OCI-LY7 (cell line): ENCODE measurements at regions not wholly inside any gene's neighbourhood (a gene's known extent, or its start where the extent isn't known, plus 50 kb on each side); places are given as distances from the start of the nearest gene placed in this dataset.

ENCODE experiments used
- EZH2phosphoT487 ChIP-seq: fragments of 200-600 bp; sonication (generic); IDR thresholded peaks from 2 replicates; pipeline ENCODE4 v1.6.1; 2018; ENCODE audit warnings: low read depth, borderline replicate concordance, mild to moderate bottlenecking, mixed run types, antibody characterized with exemption, low read length, moderate library complexity, mixed read lengths
- TF ChIP-seq, protein P1 (sequence below): fragments of 200-600 bp; sonication (generic); conservative IDR thresholded peaks from 2 replicates; pipeline ENCODE4 v1.5.1; 2014; ENCODE audit warnings: mild to moderate bottlenecking, antibody characterized with exemption, low read length, moderate library complexity, mixed read lengths

DNA sequence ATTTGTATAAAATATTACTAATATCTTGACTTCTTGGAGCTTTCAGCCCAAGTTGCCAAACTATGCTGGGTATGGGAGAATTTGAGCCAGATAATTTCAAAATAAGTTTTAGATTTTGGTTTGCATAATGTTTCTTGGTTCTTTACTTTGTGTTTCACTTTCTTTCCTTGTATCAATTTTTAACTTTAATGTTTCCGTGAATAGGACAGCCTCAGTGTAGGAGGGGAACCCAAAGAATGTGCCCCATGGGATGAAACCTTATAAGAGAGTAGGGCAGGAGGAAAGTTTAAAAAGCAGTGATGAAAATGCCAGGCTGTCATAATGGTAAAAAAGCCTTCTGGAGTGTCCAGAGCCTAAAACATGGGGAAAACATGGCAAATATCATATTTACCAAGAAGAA, 252.4 kb upstream of the IRAK1BP1 start:
- TF ChIP-seq, protein P1, sequence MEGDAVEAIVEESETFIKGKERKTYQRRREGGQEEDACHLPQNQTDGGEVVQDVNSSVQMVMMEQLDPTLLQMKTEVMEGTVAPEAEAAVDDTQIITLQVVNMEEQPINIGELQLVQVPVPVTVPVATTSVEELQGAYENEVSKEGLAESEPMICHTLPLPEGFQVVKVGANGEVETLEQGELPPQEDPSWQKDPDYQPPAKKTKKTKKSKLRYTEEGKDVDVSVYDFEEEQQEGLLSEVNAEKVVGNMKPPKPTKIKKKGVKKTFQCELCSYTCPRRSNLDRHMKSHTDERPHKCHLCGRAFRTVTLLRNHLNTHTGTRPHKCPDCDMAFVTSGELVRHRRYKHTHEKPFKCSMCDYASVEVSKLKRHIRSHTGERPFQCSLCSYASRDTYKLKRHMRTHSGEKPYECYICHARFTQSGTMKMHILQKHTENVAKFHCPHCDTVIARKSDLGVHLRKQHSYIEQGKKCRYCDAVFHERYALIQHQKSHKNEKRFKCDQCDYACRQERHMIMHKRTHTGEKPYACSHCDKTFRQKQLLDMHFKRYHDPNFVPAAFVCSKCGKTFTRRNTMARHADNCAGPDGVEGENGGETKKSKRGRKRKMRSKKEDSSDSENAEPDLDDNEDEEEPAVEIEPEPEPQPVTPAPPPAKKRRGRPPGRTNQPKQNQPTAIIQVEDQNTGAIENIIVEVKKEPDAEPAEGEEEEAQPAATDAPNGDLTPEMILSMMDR, result no peak
- TF ChIP-seq EZH2phosphoT487, result no peak
